IPS DF 19.7 (cell line): ENCODE measurements at regions not wholly inside any gene's neighbourhood (a gene's known extent, or its start where the extent isn't known, plus 50 kb on each side); places are given as distances from the start of the nearest gene placed in this dataset.

ENCODE experiments used
- DNase-seq: peaks from one replicate; pipeline ENCODE4 v3.0.0-alpha.2; 2013; ENCODE audit warnings: low read depth, low spot score

DNA sequence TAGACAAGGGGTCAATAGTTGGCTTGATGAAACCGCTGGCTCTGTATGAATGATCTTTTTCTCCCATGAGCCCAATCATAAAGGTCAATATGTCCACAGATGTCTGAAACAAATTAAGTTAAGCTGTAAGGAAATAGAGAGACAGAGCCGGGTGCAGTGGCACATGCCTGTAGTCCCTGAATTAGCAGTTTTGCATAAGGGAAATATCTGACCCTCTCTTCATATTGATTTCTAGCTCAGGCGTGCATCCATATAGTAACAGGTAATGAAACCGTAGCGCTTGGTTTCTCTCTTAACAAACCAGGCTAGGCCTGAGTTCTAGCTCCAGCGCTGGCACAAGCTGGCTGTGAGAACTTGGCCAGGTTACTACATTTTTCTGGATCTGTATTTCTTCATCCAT is 118.1 kb upstream of the ERCC6L2 start:
- DNase-seq = no peak

GRCh38 chr9:95756986-95757385 is 118.5 kb upstream of the ERCC6L2 start:
- no peak for DNase-seq

GRCh38 chr9:95756101-95756500 is 119.4 kb upstream of the ERCC6L2 start:
- no peak for DNase-seq

DNA sequence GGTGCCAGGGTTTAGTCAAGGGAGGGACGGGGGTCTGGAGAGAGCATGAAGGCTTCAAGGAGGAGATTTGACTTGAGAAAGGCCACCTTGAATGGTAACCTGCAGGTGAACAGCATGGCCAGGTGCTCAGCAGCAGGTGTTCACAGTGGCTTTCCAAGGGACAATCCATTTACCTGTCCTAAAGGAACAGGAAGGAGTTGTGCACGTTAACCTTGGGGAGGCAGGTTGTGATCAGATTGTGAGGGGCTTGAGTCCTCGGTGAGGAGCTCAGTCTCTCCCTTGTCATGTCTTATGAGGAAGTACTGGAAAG is 120.1 kb upstream of the ERCC6L2 start:
- no peak for DNase-seq

DNA sequence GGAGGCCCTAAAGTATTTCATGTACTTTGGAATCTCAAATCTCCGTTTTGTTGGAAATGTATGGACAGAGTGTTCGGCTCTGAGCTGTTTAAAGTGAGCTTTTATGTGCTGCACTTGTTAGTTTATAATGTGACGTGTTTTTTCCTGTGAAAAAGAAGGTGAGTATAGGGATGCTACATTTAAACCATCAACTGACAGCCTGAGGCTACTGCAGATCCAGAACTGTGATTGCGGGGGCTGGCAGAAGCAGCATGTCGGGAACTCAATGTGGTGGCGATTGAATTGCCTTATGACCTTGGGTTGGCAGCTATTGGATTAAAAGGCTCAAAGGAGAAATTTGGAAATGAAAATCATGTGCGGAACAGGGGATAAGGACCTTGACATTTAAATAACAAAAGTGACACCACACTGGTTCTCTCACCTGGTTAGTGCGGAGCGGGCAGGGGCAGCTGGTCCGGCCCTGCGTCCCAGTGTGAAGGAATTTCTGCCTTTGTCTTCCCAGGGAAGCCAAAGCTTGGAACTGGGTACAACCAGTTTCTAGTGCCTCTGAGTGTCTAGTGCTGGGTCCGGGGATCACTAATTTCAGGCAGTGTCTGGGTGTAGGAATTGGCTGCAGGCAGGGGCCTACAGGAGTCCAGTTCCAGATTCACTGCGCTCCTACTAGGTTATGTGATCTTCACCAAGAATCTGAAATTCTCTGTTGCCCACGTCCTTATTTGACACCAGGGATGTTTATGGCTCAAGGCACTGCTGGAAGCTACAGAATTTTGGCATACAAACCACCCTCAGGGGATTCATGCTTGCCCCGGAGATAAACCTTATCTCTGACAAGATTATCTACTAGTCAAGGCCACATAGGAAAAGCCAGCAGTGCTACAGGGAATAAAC is 120.7 kb upstream of the ERCC6L2 start:
- DNase-seq = no peak

DNA sequence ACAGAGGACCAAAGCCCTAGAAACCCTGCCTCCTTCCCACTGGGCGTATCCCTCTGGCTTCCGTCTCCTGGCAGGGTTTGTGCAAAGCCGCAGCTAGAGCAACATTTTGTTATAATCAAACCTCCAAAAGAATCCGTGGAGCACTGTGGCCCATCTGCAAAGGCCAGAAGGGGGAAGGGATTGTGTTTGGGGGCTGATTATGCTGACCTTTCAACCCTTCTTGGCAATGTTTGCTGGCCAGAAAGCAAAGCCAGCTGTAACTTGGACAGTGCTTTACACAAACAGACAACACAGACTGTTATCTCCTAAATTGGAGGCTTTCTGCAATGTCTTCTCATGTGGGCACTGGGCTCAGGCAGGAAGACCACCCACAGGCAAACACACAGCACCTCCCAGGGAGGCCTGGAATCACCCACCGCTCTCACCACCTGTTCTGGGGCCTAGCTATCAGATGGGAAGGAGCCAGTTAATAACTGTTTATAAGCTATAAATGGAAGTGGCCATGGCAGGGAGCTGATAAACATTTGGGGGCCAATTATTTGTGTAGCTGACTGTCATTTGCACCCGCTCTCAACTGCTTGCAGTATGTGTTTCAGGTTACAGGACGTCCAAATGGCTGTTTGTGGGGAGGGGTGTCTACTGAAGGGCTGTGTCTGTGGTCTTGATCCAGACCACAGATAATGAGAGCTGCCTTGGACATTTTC is 121.6 kb upstream of the ERCC6L2 start:
- DNase-seq = no peak

DNA sequence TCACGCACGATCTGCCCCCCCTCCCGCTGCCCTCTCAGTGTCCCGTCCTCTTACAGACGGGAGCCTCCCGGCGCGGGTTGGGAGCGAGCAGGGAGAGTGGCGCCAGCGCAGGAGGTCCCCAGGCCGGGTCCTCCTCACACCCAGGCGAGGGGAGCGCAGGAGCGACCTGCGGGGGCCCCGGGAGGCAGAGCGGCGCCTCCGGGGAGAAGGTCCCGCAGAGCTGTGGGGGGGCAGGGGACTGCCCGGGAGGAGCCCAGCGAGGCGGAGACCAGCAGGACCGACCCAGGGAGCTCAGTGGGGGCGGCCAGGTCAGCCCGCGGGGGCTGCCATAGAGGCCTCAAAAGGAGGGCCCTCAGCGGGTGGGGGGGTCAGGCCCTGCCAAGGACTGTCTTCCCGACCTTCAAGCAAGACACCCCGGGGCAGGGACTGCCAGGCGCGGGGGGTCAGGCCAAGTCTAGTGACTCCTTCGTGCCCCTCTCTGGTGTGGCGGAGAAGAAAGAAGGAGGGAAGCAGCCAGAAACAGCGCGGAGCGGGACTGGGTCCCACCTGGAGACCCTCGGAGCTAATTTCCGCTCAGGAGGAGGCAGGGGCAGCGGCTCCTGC is 123.3 kb upstream of the ERCC6L2 start:
- no peak for DNase-seq

- no peak for DNase-seq
Measured at GRCh38 chr9:95751520-95751790, 124.0 kb upstream of the ERCC6L2 start.

DNA sequence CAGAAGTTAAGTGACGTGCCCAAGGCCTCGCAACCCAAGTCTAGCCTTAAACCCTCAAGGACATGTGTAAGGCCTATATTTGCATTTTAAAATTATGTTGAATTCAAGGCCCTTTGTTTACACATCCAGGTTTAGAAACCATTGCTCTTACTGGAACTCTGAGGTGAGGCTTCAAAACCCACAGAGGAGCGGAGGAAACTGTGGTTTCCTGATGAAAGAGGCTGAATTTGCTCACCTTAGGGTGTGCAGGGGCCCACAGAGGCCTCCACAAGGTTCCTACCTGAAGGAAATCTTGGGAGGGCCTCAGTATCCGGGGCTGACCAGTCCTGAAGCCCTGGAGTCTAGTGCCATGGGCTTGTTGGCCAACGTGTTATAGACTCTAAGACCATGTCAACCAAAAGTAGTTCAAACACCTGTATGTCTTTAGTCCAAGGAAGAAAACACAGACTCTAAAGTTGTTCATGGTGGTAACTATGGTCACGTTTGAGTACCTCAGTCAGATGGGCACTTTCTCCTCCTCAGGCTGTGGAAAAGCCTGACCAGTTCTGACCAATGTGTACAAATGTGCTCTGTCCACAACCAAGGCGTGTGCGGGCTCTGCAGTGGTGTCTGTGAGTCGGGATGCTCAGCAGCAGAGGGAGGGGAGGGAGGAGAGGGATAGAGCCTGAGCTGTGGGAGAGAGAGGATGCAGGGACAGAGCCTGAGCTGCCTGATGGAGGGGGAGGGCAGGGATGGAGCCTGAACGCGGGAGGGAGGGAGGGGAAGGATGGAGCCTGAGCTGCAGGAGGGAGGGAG is 124.6 kb upstream of the ERCC6L2 start:
- no peak for DNase-seq

DNA sequence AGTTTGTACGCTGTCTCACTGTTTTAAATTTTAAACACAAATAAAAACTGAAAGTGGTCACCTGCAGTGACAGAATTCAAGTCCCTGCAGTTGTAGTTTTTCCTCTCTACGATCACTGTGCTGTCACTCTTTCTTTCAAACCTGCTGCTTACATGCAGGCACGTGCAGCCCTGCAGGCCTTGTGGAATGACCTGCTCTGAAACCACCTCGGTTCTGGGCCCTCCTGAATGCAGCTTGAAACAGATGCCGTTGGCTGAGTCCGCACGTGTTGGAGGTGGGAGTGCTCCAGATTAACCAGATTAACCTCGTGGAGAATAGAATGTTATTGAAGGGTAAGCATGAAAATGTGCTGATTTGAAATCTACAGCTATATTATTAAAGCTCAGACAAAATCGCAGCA is 126.0 kb upstream of the ERCC6L2 start:
- no peak for DNase-seq

DNA sequence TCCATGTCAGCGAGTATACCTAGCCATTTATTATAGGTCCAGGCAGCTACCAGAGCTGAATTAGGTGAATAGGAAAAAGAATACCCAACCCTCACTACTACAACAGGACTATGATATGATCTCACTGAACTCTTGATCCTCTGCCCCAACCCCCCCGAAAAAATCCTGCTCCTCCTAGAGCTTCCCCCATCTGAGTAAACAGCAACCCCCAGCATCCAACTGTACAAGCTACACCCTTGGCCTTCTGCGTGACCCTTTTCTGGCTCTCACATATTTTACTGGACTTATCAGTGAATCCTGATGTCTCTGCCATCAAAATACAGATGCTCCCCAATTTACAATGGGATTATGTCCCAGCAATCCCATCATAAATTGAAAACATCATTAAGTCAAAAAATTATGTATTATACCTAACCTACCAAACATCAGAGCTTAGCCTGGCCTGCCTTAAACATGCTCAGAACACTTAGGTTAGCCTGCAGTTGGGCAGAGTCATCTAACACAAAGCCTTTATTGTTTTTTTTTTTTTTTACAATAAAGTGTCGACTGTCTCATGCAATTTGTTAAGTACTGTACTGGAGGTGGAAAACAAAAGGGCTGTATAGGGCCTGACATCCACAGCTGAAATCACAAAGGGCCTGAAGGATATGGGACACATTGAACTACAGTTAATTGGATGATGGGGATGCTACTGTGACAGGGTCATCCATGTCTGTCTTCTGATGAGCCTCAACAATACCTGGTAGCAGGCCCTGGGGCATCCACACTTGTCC is 128.9 kb upstream of the ERCC6L2 start:
- no peak for DNase-seq

GRCh38 chr9:95742821-95743220 is 132.7 kb upstream of the ERCC6L2 start:
- DNase-seq = no peak

GRCh38 chr9:95741631-95742030 is 133.9 kb upstream of the ERCC6L2 start:
- DNase-seq = no peak

- no peak for DNase-seq
Measured at GRCh38 chr9:95740217-95741004, 135.1 kb upstream of the ERCC6L2 start.

DNA sequence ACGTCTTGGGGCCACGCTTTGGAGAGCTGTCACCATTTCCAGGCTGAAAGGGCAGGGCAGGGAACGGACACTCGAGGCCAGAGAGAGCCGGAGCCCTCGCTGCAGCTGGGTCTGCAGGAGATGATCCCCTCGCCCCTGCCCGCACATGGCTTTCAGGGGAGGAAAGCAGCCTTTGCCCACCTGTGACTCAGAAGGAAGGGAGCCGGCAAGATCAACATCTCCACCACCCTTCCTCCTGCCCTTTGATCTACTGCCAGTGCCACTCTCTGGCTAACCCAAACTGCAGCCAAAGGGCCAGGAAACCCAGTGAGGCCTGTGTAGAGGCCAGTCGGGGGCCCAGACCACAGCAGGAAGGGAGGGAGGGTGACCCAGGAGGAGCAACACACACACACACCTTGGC is 137.1 kb upstream of the ERCC6L2 start:
- no peak for DNase-seq

DNA sequence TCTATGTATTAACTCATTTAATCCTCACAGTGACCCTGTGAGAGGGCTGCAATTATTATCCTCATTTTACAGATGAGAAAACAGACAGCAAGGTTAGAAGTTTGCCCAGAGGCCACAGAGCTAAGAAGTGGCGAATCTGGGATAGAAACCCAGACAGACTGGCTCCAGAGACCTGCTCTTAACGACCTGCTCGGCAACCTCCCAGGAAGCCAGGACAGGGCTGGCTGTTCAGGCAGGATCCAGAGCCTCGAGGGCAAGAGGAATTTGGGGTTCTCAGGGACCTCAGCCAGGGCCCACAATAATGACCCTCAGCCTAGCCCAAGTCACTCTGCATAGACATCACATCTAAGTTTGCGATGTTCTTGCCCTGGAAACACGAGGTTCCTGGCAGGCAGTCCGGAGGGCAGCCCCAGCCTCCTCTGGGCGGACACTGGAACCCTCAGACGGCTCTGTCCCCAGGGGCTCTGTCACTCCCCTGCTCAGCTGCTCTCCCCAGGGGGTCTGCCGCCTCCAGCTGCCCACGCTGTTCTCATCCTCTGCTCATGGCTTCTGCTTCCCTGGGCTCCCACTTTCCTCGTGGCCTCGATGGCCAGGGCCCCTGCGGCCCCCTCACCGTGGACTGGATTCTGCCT is 138.5 kb upstream of the ERCC6L2 start:
- no peak for DNase-seq

- DNase-seq = no peak
Measured at GRCh38 chr9:95736370-95736769, 139.1 kb upstream of the ERCC6L2 start.

GRCh38 chr9:95735701-95736100 is 139.8 kb upstream of the ERCC6L2 start:
- no peak for DNase-seq

GRCh38 chr9:95733741-95734666 is 141.5 kb upstream of the ERCC6L2 start:
- DNase-seq = no peak
